GM19023 (cell line): ENCODE measurements at regions not wholly inside any gene's neighbourhood (a gene's known extent, or its start where the extent isn't known, plus 50 kb on each side); places are given as distances from the start of the nearest gene placed in this dataset.
"Not testable (repeated sequence)": the region's sequence is repeated elsewhere in the genome, so short reads cannot be mapped to it uniquely, and the experiment has no call there.

Experiments used
- ATAC-seq: cut with Tn5 transposase; IDR thresholded peaks from one replicate; pipeline ENCODE4 v1.9.1; 2021; ENCODE audit warnings: mild to moderate bottlenecking, moderate library complexity; ENCODE audit not compliant: unreplicated experiment

DNA sequence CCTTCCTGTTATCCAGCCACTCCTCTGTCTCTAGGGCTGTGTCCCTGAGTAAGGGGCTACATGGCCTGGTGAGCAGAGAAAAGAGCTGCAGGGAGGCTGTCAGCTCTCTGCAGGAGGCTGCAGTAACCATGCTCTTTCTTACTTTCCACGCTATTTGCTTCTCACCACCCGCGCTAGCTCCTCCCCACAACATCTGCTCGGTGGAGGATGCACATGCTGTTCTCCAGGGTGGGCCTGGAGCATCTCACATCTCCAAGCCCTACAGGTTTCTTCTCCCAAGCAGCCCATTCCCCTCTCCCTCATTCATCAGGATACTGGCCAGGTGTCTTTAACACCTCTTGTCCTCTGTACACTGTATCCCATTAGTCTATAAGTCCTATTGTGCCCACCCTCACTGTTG is 103.8 kb downstream of the IER5 start:
- no peak for ATAC-seq

DNA sequence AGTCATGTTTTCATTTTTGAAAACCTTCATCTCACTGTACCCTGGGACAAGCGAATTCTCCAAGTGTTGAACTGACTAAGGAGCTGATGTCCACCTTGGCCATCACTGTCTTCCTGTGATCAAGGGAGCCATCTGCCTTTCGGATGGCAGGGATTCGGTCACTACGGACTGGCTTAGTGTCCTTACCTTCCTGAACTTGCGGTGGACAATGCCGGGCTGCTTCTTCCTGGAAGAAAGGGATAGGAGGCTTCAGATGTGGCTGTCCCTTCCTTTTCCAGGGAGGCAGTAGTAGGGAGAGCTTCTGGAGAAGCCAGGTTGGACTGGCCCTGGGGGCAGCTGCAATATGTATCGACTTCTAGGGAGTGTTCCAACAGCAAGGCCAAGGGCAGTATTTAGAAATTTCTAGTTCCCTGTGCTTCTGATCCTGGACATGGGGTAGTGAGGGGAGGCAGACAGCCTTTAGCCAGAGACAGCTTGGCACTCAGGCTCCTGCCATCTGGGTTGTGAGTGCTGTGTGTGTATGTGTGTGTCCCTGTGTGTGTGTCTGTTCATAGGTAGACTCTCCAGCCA is 114.6 kb downstream of the IER5 start:
- no peak for ATAC-seq

DNA sequence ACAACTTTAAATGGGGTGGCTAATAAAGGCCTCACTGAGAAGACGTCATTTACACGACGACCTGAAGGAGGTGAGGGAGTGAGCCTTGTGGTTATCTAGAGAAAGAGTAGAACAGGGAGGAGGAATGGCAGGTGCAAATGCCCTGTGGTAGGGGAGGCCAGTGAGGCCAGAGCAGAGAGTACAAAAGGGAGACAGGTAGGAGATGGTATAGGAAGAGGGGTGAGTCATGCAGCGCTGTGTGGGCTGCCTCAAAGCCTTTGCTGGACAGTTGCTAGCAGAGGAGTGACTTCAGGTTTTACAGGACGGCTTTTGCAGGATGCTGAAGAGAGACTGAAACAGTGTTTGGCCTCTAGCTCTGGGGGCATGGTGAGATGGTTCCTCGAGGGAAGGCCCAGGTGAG is 116.0 kb downstream of the IER5 start:
- ATAC-seq: no peak

DNA sequence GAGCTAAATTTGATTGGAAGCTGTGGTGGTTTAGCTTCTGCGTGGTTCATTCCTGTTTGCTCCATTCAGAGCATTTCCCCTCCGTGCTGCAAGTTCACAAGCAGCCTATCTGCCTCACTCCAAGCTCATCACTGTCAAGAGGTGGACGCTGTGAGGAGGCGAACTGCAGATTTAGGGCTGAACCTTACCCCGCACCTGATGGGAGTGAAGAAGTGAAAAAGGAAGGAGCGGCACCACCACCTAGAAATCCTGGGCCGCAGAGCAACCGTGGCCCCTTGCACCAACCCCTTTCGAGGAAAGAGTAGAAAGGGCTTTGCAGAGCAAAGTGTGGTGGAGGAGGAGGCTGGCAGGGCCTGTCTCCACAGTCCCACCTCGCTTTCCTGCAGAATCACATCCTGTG is 117.4 kb downstream of the IER5 start:
- no peak for ATAC-seq

DNA sequence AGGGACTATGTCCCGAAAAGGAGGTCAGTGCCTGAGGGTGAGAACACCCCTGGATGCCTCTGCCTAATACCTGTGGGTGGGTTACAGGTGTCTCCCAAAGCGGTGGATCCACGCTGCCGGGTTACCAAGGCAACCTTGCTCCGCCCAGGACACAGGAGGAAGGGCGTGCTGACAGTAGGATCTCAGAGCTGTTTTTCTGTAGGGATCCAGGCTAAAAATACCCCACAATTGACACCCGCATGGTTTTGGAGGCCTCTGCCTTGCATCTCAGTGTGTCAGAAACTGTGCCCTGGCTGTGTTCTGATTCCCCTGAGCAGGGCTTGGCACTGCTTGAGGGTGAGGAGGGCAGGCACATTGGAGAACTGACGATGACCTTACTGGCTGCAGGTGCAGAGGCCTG is 118.0 kb downstream of the IER5 start:
- no peak for ATAC-seq

DNA sequence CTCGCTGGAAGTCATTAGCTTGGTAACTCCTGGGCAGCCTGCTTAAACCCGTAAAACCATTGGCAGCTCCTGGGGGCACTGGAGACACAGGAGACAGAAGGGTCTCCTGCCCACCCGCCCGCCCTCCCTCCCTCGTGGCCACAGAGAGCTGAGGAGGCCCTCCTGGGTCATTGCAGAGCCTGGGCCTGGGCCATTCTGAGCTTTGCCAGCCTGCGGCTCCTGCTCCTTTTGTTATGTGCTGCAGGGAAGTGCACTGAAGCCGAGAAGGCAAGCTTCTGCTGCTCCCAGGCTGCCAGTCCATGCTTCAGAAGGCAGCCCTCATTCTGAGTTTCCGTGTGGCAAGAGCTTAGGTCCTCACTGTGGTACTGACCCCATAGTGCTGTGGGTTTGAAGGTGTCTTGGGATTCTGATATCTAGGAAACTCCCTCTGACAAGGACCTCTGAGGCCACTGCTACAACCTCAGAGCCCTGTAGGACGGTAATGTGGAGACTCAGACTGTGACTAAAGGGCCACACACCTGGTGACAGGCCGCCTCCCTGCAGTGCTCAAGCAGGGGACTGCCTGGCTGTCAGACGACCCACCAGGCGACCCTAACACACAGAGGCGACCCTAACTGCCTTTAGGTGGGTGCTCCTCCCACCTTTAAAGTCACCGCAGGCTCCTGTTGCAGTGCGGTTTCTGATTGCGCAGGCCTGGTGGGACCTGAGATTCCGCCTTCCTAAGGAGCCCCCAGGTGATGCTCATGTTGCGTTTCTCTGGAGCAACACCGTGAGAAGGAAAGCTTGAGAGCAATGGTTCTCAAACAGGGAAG is 118.7 kb downstream of the IER5 start:
- no peak for ATAC-seq

DNA sequence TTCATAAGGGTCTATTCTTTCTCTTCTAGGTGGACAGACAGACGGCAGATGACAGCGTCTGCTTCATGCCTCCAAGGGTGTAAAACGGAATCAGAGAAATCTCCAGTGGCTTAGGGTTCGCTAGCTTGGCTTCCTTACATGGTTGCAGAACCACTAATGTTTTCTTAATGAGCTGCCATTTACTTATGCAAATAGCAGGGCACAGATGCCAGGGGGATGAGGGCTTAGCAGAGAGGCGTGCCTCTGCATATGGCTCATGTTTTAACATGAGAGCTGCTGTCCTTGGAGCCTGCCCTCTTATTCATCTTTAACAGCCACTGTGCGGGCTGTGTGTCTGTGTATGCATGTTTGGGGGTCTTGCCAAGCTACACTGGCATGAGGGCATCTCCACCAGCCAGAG is 119.6 kb downstream of the IER5 start:
- no peak for ATAC-seq

DNA sequence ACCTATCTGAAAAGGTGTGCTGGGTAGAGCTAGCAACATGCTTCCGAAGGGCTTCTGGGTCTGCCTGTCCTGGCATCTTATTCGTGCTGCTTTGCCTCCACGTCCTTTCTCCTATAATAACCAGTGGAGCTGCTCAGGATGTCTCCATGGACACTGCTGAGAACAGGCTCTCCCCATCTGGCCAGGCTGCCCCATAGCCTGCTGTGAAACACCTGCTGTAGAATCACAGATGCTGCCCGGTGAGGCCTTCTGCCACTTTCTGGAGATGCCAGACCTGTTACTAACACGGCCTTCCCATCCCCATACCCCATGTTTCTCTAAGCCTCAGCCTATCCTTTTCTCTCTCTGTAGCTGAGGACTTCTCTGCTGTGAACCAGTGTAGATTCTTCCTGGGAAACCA is 120.5 kb downstream of the IER5 start:
- ATAC-seq: no peak

DNA sequence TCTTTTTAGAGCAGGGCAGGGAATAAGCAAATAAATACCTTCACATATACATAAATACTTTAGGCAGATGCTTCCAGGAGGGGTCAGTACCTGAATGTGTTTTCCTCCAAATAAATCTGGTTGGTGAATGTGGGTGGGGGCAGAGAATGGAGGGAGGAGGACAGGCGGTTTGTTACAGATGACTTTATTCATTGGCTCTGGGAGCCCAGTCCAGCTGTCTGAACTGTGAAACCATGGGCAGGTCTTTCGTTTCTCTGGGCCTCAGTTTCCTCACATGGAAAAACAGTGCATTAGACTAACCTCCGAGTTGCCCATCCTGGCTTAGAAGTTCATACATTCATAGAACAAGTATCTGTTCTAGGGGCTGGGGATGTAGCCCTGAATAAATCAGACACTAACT is 124.6 kb downstream of the IER5 start:
- no peak for ATAC-seq

DNA sequence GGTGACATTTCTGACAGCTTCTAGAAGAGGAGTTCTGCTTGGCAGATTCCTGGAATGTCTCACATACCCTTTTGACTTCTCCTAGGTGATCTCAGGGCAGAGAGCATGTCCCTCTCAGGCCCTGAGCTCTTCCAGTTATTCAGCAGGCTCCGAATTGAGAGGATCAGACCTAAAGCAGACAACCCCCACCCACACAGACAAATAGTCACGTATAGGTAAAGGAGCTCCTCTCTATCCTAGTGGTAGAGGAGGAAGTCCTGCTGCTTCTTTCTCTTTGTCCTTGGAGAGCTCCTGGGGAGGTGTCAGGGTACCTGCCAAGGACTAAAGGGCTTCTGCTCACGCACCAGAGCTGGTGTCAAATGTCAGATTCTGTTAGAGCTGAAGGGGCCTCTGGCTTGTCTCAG is 128.1 kb downstream of the IER5 start:
- ATAC-seq: no peak

DNA sequence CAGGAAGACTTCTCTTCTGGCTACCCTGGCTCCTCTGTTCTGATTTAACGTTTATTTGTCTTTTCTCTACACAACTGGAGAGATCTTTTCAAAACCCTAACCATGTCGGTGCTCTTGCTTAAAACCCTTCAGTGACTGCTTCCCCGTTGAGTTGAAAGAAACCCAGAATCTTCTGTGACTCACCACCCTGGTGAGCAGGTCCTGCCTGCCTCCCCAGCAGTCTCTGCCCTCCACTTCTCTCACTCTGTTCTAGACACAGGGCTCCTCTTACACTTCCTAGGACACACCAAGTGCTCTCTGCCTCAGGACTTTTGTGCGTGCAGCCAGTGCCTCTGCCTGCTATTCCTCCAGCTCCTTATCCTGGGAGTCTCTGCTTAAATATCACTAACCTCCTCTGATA is 131.4 kb downstream of the IER5 start:
- no peak for ATAC-seq

DNA sequence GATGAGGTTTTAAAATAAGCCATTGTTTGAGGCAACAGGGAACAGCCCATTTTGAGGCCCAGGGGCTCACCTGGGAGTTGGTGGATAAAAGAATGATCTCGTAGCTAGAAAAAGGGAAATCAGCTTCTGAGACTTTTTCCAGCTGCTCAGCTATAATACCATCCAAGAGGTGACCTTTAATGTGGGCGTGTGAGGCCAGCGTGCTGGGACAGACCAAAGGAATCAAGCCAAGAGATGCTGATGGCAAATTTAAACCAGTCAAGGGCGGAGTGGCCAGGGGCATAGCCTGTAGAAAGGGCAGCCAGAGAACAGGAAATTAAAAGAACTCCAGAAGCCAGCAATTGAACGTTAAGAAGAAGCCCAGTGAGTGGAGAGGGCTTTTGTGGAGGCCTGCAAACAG is 132.6 kb downstream of the IER5 start:
- no peak for ATAC-seq

DNA sequence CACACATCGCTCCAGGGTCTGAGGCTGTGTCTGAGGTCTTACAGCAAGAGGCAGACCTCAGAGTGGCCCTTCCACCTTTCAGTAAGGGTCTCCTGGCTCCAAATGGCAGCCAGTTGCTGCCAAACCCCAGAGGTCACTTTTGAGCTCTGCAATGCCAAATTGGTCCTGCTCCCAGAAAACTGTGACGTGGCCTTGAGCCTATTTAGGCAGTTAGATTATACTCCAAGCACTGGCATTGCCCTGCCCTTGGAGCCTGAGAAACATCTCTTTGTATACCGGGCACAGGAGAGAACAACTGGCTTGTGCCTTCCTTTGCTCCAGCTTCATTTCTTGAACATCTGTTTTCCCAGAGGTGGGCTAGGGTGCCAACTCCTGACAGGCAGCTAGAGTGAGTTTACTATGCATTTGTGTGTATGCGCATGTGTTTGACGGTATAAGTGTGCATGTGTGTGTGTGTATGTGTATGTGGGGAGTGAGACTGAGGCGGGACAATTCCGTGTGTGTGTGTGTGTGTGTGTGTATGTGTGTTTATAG is 134.5 kb downstream of the IER5 start:
- no peak for ATAC-seq

DNA sequence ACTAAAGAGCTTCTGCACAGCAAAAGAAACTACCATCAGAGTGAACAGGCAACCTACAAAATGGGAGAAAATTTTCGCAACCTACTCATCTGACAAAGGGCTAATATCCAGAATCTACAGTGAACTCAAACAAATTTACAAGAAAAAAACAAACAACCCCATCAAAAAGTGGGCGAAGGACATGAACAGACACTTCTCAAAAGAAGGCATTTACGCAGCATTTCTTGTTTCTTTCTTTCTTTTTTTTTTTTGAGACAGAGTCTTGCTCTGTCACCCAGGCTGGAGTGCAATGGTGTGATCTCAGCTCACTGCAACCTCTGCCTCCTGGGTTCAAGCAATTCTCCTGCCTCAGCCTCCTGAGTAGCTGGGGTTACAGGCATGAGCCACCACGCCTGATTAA is 138.2 kb downstream of the IER5 start:
- not testable (repeated sequence) for ATAC-seq

DNA sequence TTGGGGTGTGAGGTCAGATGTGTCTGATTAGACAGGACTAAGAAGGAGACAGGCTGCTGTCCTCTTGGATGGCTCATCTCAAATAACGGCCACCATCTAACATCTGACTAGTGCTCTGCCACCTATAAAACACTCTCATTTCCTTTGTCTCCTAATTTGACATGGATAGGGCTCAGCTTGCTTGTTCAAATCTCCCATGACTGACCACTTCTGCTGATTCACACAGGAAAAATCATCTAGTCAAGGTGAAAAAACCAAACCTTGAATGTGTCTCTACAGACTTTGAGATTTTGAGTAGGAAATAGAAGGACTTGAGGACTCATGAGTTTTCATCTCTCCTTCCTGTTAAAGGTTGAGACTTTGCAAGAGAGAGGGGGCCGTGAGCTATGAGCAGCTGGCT is 150.6 kb downstream of the IER5 start:
- no peak for ATAC-seq

DNA sequence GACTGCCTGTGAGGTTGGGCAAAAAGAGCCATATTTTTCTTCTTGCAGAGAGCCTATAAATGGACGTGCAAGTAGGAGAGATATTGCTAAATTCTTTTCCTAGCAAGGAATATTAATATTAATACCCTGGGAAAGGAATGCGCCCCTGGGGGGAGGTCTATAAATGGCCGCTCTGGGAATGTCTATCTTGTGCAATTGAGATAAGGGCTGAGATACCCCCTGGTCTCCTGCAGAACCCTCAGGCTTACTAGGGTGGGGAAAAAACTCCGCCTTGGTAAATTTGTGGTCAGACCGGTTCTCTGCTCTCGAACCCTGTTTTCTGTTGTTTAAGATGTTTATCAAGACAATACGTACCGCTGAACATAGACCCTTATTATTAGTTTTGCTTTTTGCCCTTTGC is 157.8 kb downstream of the IER5 start:
- not testable (repeated sequence) for ATAC-seq

DNA sequence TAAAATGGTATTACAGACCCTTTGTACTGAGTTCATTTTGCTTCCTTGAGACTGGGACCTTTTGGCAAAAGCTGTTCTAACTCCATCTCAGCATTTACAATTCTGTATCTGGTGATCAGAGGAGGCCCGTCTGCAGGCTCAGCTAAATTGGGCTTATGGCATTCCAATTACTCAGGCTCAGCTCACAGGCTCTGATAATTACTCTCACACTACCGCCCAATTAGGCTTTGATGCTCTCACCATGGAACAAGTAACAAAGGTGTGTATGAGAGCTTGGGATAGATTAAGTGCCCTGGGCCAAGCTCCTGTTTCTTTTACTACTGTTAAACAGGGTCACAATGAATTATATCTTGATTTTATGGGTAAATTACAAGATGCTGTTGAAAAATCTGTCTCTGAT is 159.9 kb downstream of the IER5 start:
- not testable (repeated sequence) for ATAC-seq

DNA sequence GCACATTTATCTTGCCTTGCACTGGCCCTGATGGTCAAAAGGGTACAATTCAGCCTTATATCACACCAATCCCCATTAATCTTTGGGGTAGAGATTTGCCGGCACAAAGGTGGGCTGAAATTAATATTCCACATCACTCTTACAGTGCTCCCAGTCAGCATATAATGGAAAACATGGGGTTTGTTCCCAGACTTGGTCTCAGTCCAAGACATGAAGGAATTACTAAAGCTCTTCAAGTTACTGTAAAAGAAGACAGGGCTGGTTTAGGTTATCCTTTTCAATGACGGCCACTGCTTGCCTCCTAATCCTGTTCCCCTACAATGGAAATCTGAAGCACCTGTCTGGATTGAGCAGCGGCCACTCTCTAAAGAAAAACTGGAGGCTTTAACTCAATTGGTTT is 160.7 kb downstream of the IER5 start:
- ATAC-seq: no peak

DNA sequence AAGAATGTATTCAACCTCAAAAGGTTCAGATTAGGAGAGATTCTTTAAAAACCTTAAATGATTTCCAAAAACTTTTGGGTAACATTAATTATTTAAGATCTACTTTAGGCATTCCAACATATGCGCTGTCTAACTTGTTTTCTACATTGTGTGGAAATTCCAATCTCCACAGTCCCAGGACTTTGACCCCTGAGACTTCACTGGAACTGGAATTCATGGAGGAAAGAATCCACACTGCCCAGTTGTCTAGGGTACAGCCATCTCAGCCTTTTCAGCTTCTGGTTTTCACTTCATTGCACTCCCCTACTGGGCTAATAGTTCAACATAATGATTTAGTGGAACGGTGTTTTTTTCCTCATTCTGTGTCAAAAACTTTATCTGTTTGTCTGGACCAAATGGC is 161.5 kb downstream of the IER5 start:
- ATAC-seq: no peak

DNA sequence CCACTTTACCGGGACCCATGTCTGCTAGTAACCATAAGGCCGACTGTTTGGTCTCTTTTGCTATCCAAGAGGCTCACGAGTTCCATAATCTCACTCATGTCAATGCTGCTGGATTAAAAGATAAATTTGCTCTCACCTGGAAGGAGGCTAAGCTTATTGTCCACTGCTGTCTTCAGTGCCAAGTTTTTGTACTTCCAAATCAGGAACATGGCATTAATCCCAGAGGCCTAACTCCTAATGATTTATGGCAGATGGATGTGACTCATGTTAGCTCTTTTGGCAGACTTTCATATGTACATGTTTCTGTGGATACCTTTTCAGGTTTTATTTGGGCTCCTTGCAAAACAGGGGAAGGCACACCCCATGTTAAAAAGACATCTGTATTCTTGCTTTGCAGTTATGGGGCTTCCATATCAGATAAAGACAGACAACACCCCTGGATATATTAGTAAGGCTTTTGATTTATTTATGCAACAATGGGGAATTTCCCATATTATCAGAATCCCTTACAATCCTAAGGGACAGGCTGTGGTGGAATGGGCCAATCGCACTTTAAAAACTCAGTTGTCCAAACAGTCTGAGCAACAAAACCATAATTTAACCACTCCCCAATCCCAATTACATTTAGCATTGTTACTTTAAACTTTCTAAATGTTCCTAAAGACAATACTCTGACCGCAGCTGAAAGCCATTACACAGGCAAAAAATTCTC is 162.7 kb downstream of the IER5 start:
- no peak for ATAC-seq

DNA sequence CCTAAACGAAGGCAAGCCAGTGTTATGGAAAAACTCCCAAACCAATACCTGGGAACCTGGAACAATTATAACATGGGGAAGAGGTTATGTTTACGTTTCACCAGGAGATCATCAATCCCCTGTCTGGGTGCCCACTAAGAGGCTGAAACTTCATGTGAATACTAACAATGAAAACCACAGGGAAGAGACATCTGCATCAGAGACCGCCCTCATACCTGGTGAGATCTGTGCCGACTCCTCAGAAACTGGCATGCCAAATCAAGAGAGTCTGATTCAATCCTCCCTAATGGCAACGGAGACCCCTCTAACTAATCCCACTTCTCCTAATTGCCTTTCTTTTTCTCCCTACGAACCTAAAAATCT is 163.2 kb downstream of the IER5 start:
- ATAC-seq: no peak

DNA sequence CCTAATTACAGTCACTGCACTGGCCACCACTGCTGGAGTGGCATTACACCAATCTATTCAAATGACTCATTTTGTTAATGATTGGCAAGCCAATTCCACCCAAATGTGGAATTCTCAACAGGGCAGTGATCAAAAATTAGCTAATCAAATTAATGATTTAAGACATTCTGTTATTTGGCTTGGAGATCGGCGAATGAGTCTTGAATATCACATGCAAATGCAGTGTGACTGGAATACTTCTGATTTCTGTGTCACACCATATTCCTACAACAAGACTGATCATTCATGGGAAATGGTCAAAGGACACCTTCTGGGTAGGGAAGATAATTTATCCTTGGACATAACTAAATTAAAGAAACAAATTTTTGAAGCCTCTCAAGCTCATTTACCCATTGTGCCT is 165.1 kb downstream of the IER5 start:
- ATAC-seq: not testable (repeated sequence)
